HFF-Myc (cell line): ENCODE measurements at regions not wholly inside any gene's neighbourhood (a gene's known extent, or its start where the extent isn't known, plus 50 kb on each side); places are given as distances from the start of the nearest gene placed in this dataset.
"Not testable (repeated sequence)": the region's sequence is repeated elsewhere in the genome, so short reads cannot be mapped to it uniquely, and the experiment has no call there.

ENCODE experiments used
- DNase-seq: peaks from one replicate; pipeline ENCODE4 v3.0.0-alpha.2; 2011; ENCODE audit warnings: low read depth; ENCODE audit errors: extremely low read depth
- H3K4me3 ChIP-seq: replicated peaks from 2 replicates; pipeline ENCODE4 v1.5.1; 2011; ENCODE audit warnings: low read depth, mild to moderate bottlenecking, control low read depth, low read length
- CTCF ChIP-seq: IDR thresholded peaks from 2 replicates; pipeline ENCODE4 v1.5.1; 2012; ENCODE audit warnings: mild to moderate bottlenecking, low read depth, low read length, control low read depth; ENCODE audit errors: missing control alignments

- no peak overlapping the region for H3K4me3 ChIP-seq
- TF ChIP-seq CTCF, result no peak
- no peak for DNase-seq
These were observed 171.9 kb upstream of the CNTNAP5 start for GRCh38 chr2:123853161-123853560.

- not testable (repeated sequence) for H3K4me3 ChIP-seq, DNase-seq
These were observed 166.1 kb upstream of the CNTNAP5 start for GRCh38 chr2:123859031-123859430.

- DNase-seq, result no peak
- no peak for TF ChIP-seq CTCF
- H3K4me3 ChIP-seq, result no peak overlapping the region
These were observed 160.7 kb upstream of the CNTNAP5 start for GRCh38 chr2:123864416-123864815.

GRCh38 chr2:123870206-123870880, 154.7 kb upstream of the CNTNAP5 start:
- no peak for TF ChIP-seq CTCF
- no peak overlapping the region for H3K4me3 ChIP-seq
- DNase-seq, result no peak

GRCh38 chr2:123870881-123871276, 154.2 kb upstream of the CNTNAP5 start:
- no peak overlapping the region for H3K4me3 ChIP-seq
- no peak for DNase-seq
- no peak for TF ChIP-seq CTCF

- DNase-seq, result no peak
- H3K4me3 ChIP-seq, result no peak overlapping the region
- TF ChIP-seq CTCF, result no peak
These were observed 134.9 kb upstream of the CNTNAP5 start for GRCh38 chr2:123890148-123890547.

GRCh38 chr2:123894167-123894566, 130.9 kb upstream of the CNTNAP5 start:
- no peak overlapping the region for H3K4me3 ChIP-seq
- TF ChIP-seq CTCF, result no peak
- no peak for DNase-seq
